HL-60 (cell line): ENCODE measurements at regions not wholly inside any gene's neighbourhood (a gene's known extent, or its start where the extent isn't known, plus 50 kb on each side); places are given as distances from the start of the nearest gene placed in this dataset.

Experiments used
- POLR2AphosphoS5 ChIP-seq: IDR thresholded peaks from 2 replicates; pipeline ENCODE4 v1.6.1; 2012; ENCODE audit warnings: low read depth
- TF ChIP-seq, protein P1 (sequence below): IDR thresholded peaks from one replicate; pipeline ENCODE4 v1.5.1; 2011; ENCODE audit warnings: low read length, control low read depth, inconsistent platforms; ENCODE audit not compliant: insufficient read depth
- TF ChIP-seq, protein P2 (sequence below): IDR thresholded peaks from 2 replicates; pipeline ENCODE4 v1.6.1; 2012; ENCODE audit warnings: low read depth; ENCODE audit not compliant: insufficient replicate concordance

GRCh38 chr2:42117923-42118753, 51.0 kb upstream of the EML4 start:
- TF ChIP-seq, protein P1, sequence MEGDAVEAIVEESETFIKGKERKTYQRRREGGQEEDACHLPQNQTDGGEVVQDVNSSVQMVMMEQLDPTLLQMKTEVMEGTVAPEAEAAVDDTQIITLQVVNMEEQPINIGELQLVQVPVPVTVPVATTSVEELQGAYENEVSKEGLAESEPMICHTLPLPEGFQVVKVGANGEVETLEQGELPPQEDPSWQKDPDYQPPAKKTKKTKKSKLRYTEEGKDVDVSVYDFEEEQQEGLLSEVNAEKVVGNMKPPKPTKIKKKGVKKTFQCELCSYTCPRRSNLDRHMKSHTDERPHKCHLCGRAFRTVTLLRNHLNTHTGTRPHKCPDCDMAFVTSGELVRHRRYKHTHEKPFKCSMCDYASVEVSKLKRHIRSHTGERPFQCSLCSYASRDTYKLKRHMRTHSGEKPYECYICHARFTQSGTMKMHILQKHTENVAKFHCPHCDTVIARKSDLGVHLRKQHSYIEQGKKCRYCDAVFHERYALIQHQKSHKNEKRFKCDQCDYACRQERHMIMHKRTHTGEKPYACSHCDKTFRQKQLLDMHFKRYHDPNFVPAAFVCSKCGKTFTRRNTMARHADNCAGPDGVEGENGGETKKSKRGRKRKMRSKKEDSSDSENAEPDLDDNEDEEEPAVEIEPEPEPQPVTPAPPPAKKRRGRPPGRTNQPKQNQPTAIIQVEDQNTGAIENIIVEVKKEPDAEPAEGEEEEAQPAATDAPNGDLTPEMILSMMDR: no peak
- TF ChIP-seq POLR2AphosphoS5: no peak
- TF ChIP-seq, protein P2, sequence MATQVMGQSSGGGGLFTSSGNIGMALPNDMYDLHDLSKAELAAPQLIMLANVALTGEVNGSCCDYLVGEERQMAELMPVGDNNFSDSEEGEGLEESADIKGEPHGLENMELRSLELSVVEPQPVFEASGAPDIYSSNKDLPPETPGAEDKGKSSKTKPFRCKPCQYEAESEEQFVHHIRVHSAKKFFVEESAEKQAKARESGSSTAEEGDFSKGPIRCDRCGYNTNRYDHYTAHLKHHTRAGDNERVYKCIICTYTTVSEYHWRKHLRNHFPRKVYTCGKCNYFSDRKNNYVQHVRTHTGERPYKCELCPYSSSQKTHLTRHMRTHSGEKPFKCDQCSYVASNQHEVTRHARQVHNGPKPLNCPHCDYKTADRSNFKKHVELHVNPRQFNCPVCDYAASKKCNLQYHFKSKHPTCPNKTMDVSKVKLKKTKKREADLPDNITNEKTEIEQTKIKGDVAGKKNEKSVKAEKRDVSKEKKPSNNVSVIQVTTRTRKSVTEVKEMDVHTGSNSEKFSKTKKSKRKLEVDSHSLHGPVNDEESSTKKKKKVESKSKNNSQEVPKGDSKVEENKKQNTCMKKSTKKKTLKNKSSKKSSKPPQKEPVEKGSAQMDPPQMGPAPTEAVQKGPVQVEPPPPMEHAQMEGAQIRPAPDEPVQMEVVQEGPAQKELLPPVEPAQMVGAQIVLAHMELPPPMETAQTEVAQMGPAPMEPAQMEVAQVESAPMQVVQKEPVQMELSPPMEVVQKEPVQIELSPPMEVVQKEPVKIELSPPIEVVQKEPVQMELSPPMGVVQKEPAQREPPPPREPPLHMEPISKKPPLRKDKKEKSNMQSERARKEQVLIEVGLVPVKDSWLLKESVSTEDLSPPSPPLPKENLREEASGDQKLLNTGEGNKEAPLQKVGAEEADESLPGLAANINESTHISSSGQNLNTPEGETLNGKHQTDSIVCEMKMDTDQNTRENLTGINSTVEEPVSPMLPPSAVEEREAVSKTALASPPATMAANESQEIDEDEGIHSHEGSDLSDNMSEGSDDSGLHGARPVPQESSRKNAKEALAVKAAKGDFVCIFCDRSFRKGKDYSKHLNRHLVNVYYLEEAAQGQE: no peak
